GM13976 (cell line): ENCODE measurements at regions not wholly inside any gene's neighbourhood (a gene's known extent, or its start where the extent isn't known, plus 50 kb on each side); places are given as distances from the start of the nearest gene placed in this dataset.

ENCODE experiments used
- DNase-seq: peaks from one replicate; pipeline ENCODE4 v3.0.0; 2012; ENCODE audit warnings: low spot score
- in situ Hi-C: fragments of 300-500 bp; cut with MboI; formaldehyde crosslinking; loops from one replicate; pipeline ENCODE4 v1.12.0; 2022; ENCODE audit warnings: low sequenced_read_pairs, mixed read lengths, inconsistent platforms; ENCODE audit not compliant: unreplicated experiment
- TF ChIP-seq, protein P1 (sequence below): IDR thresholded peaks from 2 replicates; pipeline ENCODE4 v1.5.1; 2012; ENCODE audit warnings: borderline replicate concordance, mild to moderate bottlenecking; ENCODE audit not compliant: insufficient read depth; ENCODE audit errors: extremely low read depth, missing control alignments, control extremely low read depth

DNA sequence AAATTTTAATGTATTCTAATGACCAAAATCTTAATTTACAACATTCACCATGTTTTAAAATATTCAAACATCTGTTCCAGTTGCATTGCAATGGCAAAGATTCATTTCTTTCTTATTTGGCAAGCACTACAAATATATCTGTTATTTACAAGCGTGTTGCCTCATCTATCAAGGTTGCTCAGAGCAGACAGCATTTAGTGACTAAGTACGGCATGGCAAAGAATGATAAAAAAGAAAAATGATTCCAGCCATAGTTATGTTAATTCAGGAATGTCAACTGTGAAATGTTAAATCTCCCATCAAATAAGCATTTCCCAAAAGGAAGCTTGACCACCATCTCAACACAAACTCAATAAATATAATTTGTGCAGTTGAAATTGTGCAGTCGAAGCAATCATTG lies 312.1 kb downstream of the SEC23A start:
- in situ Hi-C loops: no loop called here
- TF ChIP-seq, protein P1, sequence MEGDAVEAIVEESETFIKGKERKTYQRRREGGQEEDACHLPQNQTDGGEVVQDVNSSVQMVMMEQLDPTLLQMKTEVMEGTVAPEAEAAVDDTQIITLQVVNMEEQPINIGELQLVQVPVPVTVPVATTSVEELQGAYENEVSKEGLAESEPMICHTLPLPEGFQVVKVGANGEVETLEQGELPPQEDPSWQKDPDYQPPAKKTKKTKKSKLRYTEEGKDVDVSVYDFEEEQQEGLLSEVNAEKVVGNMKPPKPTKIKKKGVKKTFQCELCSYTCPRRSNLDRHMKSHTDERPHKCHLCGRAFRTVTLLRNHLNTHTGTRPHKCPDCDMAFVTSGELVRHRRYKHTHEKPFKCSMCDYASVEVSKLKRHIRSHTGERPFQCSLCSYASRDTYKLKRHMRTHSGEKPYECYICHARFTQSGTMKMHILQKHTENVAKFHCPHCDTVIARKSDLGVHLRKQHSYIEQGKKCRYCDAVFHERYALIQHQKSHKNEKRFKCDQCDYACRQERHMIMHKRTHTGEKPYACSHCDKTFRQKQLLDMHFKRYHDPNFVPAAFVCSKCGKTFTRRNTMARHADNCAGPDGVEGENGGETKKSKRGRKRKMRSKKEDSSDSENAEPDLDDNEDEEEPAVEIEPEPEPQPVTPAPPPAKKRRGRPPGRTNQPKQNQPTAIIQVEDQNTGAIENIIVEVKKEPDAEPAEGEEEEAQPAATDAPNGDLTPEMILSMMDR: no peak
- no peak for DNase-seq

DNA sequence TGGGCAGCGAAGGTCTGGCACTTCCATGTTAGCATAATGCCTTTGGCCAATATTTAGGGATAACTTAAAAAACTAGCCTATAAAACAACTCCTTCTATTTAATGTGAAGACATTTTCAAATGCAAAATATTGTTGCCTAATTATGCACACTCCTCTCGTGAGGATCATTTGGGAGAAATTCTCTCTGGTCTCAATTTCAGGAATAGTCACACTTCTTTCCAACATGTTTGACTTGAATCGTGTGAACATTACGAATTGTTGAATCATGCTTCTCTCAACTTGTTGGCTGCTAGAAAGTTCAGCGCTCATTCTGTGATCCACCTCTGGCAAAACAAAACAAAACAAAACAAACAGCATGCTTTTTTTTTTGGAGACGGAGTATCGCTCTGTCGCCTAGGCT lies 313.2 kb downstream of the SEC23A start:
- TF ChIP-seq, protein P1: no peak
- no peak for DNase-seq
- in situ Hi-C loops: no loop called here

DNA sequence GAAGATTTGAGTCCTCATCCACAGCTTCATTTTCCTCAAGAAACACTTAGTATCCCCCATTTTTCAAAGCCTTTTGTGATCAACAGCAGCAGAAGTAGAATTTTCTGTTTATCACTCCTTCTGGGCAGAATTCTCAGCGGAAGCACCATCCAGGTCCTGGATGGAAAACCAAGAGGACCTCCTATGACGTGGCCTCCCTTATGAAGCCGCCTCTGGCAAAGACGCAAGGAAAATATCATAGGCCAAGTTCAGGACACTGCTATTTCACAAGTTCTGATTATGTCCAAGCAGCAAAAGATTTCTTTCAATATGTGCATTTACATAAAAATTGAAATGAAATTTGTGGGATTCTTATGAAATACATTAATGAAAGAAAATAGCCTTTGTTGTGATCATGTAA lies 315.0 kb downstream of the SEC23A start:
- DNase-seq: no peak
- in situ Hi-C loops: no loop called here

DNA sequence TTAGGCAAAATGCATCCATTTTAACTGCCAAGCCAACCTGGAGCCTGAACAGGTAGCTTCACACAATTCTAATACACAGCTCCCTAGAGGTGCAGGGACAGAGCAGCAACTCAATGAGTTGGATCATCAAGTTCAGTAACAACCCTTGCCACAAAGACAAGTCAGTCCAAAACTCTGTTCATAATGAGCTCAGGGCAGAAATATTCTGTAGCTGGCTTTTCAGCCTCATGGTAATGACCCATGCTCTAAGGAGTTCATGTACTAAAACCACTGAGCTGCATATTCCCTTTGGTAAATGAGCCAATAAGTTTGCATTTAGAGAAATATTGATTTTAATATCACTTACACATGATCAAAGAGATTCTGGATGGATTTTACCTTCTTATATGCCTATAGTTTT lies 316.1 kb downstream of the SEC23A start:
- in situ Hi-C loops: no loop called here
- DNase-seq: no peak

More for the DNA sequence above, 315.0 kb downstream of the SEC23A start:
- TF ChIP-seq, protein P1: no peak

DNA sequence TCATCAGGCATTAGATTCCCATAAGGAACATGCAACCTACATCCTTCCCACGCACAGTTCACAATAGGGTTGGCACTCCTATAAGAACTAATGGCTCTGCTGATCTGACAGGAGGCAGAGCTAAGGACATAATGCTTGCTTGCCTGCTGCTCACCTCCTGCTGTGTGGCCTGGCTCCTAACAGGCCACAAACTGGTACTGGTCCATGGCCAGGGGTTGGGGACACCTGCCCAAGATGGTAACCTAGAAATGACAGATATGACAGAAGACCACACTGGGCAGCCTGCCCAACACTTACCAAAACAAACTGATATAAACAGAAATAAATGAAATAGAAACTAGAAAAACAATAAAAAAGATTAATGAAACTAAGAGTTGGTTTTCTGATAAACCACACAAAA lies 325.6 kb downstream of the SEC23A start:
- DNase-seq: no peak
- TF ChIP-seq, protein P1: no peak
- in situ Hi-C loops: no loop called here

More for the DNA sequence above, 316.1 kb downstream of the SEC23A start:
- TF ChIP-seq, protein P1: no peak

DNA sequence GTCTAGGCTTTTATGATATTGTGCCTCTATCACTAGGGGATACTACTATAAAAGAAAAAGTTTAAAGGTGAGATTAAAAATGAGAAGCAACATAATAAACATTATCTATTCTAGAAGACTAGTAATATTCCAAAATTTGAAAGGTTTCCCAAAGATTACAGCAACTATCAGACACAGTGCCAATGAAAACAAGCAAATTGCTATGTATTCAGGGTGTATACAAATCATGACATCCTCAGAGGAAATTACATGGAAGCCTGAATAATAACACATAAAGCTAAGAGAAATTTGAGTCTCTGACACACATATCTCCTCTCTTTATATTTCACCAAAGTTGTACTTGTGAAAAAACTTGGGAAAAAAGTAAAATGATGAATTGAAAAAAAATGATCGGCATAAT lies 327.0 kb downstream of the SEC23A start:
- in situ Hi-C loops: no loop called here
- TF ChIP-seq, protein P1: no peak
- no peak for DNase-seq

DNA sequence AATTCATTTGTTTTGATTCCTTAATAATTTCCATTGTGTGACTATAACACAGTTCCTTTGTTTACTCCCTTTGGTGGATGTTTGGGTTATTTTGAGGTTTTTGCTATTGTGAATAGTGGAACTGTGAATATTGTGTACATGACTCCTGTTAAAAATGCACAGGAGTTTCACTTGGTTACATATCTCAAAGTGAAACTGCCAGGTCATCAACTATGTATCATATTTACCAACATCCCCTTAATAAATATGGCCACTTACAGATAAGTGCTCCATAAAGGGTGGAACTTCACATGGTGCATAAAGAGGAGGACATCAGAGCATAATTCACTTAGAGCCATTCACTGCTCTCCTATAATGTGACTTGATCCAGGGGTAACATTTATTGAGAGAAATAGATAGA lies 328.9 kb downstream of the SEC23A start:
- TF ChIP-seq, protein P1: no peak
- no peak for DNase-seq
- in situ Hi-C loops: no loop called here
